BE2C (cell line): ENCODE measurements at regions not wholly inside any gene's neighbourhood (a gene's known extent, or its start where the extent isn't known, plus 50 kb on each side); places are given as distances from the start of the nearest gene placed in this dataset.
A peak's percentile ranks its signal among the peaks of the same experiment; 100 is the strongest.

Experiments used
- DNase-seq: peaks from one replicate; pipeline ENCODE4 v3.0.0-alpha.2; 2020
- H3K27me3 ChIP-seq: fragments of 250-450 bp; sonication (Bioruptor Pico); 2 replicates; pipeline ENCODE4 v1.5.1; 2020; ENCODE audit warnings: mild to moderate bottlenecking
- H3K36me3 ChIP-seq: fragments of 250-450 bp; sonication (Bioruptor Pico); 2 replicates; pipeline ENCODE4 v1.5.1; 2020; ENCODE audit warnings: mild to moderate bottlenecking
- H3K4me1 ChIP-seq: fragments of 250-450 bp; sonication (Bioruptor Pico); 2 replicates; pipeline ENCODE4 v1.5.1; 2020
- H3K4me3 ChIP-seq: 2 replicates; pipeline ENCODE4 v1.5.1; 2011; ENCODE audit warnings: low read depth, low read length
- H3K9me3 ChIP-seq: fragments of 250-450 bp; sonication (Bioruptor Pico); 2 replicates; pipeline ENCODE4 v1.5.1; 2020
- TF ChIP-seq, protein P1 (sequence below): IDR thresholded peaks from 2 replicates; pipeline ENCODE4 v1.5.1; 2012; ENCODE audit warnings: mild to moderate bottlenecking, low read depth, low read length

DNA sequence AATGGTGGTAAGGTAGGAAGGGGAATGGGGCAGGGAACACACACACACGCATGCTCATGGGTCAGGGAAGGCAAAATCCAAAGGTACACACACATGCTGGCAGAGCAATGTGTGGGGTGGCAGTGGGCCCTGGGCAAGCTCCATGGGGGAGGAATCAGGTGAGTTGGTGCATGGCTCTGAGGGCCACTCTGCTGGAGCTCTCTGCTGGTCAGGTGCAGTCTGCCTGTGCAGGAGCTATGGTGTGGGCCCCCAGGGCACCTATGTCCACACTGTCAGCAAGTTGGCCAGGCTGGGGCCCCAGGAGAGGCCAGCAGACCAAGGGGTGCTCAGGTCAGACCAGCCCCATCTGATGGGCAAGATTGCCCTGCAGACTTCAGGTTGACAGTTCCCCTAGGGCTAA is 90.1 kb upstream of the GAP43 start:
- TF ChIP-seq, protein P1, sequence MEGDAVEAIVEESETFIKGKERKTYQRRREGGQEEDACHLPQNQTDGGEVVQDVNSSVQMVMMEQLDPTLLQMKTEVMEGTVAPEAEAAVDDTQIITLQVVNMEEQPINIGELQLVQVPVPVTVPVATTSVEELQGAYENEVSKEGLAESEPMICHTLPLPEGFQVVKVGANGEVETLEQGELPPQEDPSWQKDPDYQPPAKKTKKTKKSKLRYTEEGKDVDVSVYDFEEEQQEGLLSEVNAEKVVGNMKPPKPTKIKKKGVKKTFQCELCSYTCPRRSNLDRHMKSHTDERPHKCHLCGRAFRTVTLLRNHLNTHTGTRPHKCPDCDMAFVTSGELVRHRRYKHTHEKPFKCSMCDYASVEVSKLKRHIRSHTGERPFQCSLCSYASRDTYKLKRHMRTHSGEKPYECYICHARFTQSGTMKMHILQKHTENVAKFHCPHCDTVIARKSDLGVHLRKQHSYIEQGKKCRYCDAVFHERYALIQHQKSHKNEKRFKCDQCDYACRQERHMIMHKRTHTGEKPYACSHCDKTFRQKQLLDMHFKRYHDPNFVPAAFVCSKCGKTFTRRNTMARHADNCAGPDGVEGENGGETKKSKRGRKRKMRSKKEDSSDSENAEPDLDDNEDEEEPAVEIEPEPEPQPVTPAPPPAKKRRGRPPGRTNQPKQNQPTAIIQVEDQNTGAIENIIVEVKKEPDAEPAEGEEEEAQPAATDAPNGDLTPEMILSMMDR: no peak
- Histone ChIP-seq H3K9me3 (peaks cover 5% of the 10 kb centered on the region), H3K4me1 (peaks cover 9% of the 10 kb centered on the region), H3K36me3 (no peaks in the 10 kb centered on the region), H3K4me3 (no peak overlapping the region), H3K27me3 (no peaks in the 10 kb centered on the region)
- DNase-seq: no peak

DNA sequence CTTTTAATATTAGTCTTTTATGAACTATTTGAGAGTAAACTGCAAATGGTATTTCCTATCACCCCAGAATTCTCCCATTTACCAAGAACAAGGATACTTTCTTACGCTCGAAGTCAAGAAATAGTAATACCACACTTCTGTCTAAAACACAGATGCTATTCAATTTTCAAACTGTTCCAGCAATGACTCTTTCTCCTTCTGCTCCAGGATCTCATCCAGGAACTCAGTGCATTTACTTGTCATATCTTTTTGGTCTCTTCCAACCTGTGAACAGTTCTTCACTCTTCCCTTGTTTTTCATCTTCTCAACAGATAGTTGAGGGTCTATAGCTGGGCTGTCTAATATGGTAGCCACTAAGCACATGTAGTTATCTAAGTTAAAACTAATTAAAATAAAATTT is 87.1 kb upstream of the GAP43 start:
- peaks cover 7% of the 10 kb centered on the region for H3K4me1 ChIP-seq
- TF ChIP-seq, protein P1: no peak

DNA sequence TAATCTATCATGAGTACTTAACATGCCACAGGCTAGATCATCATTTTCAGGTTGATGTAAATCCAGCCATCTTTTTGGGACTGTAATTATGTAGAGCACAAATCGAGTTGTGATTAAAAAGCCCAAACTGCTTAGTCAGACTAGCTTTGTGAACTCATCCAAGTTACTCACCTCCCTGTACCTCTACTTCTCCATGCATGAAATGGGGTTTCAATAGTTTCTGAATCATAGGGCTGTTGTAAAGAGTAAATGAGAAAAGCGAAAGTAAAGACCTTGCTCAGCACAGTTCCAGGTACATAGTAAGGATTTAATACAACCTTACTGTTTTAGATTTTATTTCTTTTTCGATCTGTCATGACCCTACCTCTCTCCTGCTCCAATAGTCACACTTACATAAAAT is 85.6 kb upstream of the GAP43 start:
- TF ChIP-seq, protein P1: no peak
- no peak for DNase-seq
- Histone ChIP-seq H3K4me1 (peaks cover 7% of the 10 kb centered on the region), H3K27me3 (no peaks in the 10 kb centered on the region), H3K4me3 (0 out of 2 replicates have a peak overlapping the region, but pooled peaks have one; percentile 9), H3K36me3 (no peaks in the 10 kb centered on the region), H3K9me3 (no peaks in the 10 kb centered on the region; the same call in 1 of the 2 replicates)

More for the DNA sequence above, 87.1 kb upstream of the GAP43 start:
- Histone ChIP-seq H3K27me3 (no peaks in the 10 kb centered on the region), H3K36me3 (no peaks in the 10 kb centered on the region), H3K9me3 (peaks cover 3% of the 10 kb centered on the region), H3K4me3 (no peak overlapping the region)
- no peak for DNase-seq

DNA sequence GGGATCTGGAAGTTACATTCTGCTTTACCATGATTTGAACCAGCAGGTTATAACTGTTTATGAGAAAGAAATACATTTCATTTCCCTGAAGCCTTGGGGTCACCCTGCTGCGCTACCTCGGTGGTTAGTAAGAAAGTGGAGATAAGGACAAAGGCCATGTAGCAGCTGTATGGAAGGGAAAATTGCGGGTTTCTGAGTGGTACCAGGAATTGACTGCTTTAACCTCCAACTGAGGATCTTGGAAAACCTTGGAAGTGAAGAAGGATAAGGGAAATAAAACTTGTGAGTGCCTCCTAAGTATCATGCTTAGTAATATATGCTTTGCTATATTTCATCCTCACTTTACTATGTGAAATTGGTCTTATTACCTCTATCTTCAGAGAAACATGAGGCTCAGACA is 76.1 kb upstream of the GAP43 start:
- TF ChIP-seq, protein P1: no peak
- Histone ChIP-seq H3K27me3 (no peaks in the 10 kb centered on the region), H3K9me3 (no peaks in the 10 kb centered on the region), H3K4me3 (no peak overlapping the region), H3K36me3 (no peaks in the 10 kb centered on the region), H3K4me1 (peaks cover 20% of the 10 kb centered on the region)
- DNase-seq: no peak

DNA sequence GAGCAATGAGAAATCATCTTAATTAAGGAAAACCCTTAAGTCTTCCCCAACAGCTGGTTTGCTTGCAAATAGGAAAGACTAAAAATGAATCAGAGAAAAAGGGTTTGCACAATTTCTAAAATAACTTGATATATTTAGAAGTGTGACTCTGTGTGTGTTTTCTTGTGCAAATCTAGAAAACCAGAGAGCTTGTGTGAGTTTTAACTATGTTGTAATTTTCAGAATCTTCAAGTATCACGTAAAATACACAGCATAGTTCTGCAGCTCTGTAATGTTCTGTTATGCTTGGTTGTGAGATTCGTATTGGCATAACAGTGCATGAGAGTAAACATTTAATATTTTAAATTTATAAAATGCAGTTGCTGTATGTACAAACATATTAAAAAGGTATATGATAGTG is 74.7 kb upstream of the GAP43 start:
- no peak for DNase-seq
- Histone ChIP-seq H3K4me3 (no peak overlapping the region), H3K36me3 (no peaks in the 10 kb centered on the region), H3K4me1 (peaks cover 28% of the 10 kb centered on the region), H3K9me3 (no peaks in the 10 kb centered on the region), H3K27me3 (no peaks in the 10 kb centered on the region)
- TF ChIP-seq, protein P1: no peak

DNA sequence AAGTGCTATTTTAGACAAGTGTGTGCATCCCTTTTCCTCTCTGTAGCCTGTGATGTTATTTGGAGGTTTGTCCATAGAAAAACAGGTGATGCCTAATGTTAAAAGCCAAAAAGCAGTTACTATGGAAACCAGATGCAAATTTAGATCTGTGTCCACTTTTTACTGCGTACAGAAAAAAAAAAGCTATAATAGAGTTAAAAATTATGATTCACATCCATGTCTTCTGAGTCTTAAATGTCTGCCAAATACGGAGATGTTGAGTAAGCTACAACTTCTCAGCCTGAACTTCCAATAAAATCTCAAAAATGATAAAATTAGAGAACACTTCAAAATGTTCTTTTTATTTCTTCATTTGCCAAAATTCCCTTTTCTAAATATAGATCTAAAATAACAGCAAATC is 74.2 kb upstream of the GAP43 start:
- peaks cover 31% of the 10 kb centered on the region for H3K4me1 ChIP-seq
- no peak for DNase-seq

More for the DNA sequence above, 74.2 kb upstream of the GAP43 start:
- no peak overlapping the region for H3K4me3 ChIP-seq
- TF ChIP-seq, protein P1: no peak
- no peaks in the 10 kb centered on the region for H3K36me3 ChIP-seq
- no peaks in the 10 kb centered on the region for H3K27me3 ChIP-seq
- no peaks in the 10 kb centered on the region for H3K9me3 ChIP-seq
